ENCODE measurements at regions not wholly inside any gene's neighbourhood (a gene's known extent, or its start where the extent isn't known, plus 50 kb on each side); places are given as distances from the start of the nearest gene placed in this dataset.

- DNase-seq (ENCODE audit: low read depth in 2 of 2), result no peak
These were observed 139.8 kb downstream of the ZFP36L2 start for GRCh38 chr2:43086451-43087221.

- no peak for DNase-seq (ENCODE audit: low read depth in 2 of 2)
These were observed 140.5 kb downstream of the ZFP36L2 start for GRCh38 chr2:43085929-43086328.

DNA sequence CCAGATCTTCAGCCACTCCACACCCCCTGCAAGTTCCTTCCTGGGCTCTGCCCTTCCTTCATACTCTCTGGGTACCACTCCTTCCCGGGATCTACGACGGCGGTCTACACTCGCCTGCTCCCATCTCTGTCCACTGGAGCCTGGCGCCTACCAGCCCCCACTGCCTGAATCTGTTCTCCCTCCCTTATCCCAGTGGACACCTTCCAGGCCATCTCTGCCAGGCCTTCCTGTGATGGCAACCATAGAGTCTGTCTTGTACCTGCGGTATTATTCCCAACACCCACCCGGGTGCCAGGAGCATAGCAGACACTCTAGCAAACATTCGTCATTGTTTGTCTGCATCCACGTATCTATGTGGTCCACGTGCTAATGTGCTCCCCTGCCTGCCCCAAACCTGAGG lies 140.9 kb downstream of the ZFP36L2 start:
- DNase-seq (ENCODE audit: low read depth in 2 of 2), result no peak

GRCh38 chr2:43084699-43085091 lies 141.7 kb downstream of the ZFP36L2 start:
- no peak for DNase-seq (ENCODE audit: low read depth in 2 of 2)

GRCh38 chr2:43083710-43084698 lies 142.4 kb downstream of the ZFP36L2 start:
- DNase-seq (ENCODE audit: low read depth in 2 of 2), result no peak

GRCh38 chr2:43082903-43083677 lies 143.3 kb downstream of the ZFP36L2 start:
- DNase-seq (ENCODE audit: low read depth in 2 of 2), result no peak

GRCh38 chr2:43082111-43082894 lies 144.1 kb downstream of the ZFP36L2 start:
- DNase-seq (ENCODE audit: low read depth in 2 of 2), result no peak

DNA sequence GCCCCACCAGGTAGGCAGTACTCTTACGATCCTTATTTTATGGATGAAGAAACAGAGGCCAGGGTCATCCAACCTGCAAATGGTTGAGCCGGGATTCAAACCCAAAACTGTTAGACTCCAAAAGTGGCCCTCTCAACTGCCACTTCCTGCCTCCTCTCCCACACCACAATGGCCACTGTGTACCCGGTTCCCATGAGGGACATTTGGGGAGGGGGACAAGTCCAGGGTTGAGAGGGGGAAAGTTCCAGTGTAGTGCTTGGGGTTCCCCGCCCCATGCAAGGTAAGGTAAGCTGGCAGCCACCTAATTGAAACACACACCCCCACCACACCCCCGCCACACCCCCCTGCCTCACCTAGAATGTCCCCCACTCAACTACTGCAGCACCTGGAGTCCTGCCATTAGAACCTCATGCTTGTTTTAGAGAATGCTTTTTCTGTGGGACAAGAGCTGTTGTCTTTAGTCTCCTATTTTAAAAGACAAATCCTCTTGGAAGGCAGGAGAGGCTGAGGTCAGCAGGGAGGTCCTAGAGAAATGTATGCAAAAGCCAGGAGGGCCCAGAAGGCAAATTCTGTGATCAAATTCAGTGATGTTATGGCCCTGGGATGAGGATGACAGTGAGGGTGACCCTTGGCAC lies 145.2 kb downstream of the ZFP36L2 start:
- no peak for DNase-seq (ENCODE audit: low read depth in 2 of 2)

- DNase-seq (ENCODE audit: low read depth in 2 of 2), result no peak
These were observed 145.8 kb downstream of the ZFP36L2 start for GRCh38 chr2:43080571-43081021.

DNA sequence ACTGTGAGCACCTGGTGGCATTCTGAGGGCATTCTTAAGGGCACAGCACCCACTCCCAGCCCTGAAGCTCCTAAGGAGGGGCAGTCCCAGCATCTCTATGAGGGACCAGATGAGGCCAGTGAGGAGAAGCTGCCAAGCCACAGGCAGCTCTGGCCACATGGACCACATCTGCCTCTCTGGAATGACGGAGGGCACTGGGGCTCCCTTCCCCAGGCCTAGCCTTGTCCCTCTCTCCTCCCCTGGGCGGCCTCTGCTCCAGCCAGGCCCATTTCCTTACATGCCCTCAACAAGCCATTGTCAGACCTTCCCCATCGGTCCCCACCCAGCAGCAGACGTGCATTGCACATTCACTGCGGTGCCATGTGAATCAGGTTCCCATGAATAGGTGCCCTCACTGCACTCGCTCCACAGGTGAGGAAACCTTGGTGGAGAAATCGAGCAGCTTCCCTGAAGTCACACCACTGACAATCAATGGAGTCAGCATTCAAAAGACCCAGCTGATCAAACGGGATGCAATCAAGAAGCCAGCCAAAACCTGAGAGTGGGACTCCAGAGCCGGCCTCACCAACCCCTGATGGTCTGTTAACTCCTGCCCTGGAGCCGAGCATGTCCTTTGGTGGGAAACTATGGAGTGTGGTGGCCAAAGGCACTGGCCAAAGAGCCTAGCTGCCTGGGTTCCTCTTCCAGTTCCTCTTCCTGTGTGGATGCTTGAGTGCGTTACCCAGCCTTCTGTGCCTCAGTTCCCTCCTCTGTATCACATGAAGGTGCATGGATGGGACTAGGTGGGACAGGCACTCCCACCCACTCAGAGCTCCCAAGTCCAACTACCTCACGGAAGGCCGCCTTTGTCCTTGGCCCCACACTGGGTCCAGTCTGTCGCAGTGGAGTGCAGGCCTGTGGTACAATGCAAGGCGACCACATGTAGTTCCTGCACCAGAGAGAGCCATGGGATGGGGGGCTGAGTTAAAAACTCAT lies 147.3 kb downstream of the ZFP36L2 start:
- no peak for DNase-seq (ENCODE audit: low read depth in 2 of 2)

- DNase-seq (ENCODE audit: low read depth in 2 of 2), result no peak
These were observed 148.1 kb downstream of the ZFP36L2 start for GRCh38 chr2:43078301-43078700.

GRCh38 chr2:43077876-43078275 lies 148.5 kb downstream of the ZFP36L2 start:
- no peak for DNase-seq (ENCODE audit: low read depth in 2 of 2)

DNA sequence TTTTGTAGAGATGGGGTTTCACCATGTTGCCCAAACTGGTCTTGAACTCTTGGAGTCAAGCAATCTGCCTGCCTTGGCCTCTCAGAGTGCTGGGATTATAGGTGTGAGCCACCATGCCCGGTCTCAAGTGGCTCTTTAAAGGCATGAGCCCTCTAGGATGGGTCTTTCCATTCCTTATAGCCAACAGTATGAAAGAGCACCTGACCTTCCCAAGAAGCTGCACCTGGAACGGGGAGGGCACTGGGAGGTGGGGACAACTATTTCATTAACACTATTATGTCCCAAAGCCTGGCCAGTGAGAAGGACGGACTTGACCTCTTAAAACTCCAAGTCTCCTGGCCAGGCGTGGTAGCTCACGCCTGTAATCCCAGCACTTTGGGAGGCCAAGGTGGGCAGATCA lies 149.7 kb downstream of the ZFP36L2 start:
- no peak for DNase-seq (ENCODE audit: low read depth in 2 of 2)

GRCh38 chr2:43075811-43076585 lies 150.4 kb downstream of the ZFP36L2 start:
- no peak for DNase-seq (ENCODE audit: low read depth in 2 of 2)

GRCh38 chr2:43075054-43075593 lies 151.3 kb downstream of the ZFP36L2 start:
- DNase-seq (ENCODE audit: low read depth in 2 of 2), result no peak

GRCh38 chr2:43074592-43075053 lies 151.8 kb downstream of the ZFP36L2 start:
- DNase-seq (ENCODE audit: low read depth in 2 of 2), result no peak

DNA sequence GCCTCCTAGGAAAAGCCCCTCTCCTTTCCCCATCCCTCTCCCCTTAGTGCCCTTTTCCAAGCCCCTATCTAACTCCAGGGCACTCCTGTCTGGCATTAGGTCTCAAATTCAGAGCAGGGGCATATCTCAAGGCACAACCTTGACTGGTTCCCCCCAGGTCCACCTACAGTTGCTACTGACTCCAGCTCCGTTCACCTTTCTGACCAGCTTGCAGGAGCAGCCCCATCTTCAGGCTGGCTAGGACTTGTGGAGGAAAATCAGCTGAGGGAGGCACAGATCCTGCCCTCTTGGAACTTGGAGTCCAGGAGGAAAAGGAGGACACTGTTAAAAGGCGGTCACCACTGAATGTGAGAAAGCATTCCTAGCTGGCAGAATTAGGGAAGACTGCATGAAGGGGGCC lies 152.4 kb downstream of the ZFP36L2 start:
- no peak for DNase-seq (ENCODE audit: low read depth in 2 of 2)

DNA sequence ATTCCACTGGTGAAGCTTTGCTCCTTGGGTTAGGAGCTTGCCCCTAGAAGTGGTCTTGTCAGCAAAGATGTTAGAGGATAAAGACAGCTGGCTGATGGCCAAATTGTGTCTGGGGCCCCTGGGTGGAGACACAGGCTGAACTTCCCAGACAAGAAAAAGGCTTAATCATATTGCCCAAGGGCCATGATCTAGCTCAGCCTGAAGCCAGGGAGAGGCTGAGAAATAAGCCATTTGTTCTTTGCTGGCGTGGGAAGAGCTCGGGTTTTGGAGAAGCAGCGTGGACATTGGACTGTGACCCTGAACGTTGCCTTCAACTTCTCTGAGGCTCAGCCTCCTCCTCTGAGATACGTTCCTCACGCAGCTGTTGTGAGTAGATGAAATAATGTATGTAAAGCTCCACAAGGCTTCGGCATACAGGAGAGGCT lies 153.0 kb downstream of the ZFP36L2 start:
- DNase-seq (ENCODE audit: low read depth in 2 of 2), result no peak

Data from stimulated activated CD8-positive, alpha-beta memory T cell treated with anti-CD3 and anti-CD28 coated beads, Interleukin-15, amount 100 ng/mL, for 48 hours (primary cell).